Dendritic cell treated with granulocyte-macrophage colony-stimulating factor and Interleukin-4, amounts not matched to agents 40 ng/mL and 50 ng/mL, for 4 days (primary cell): ENCODE measurements at regions not wholly inside any gene's neighbourhood (a gene's known extent, or its start where the extent isn't known, plus 50 kb on each side); places are given as distances from the start of the nearest gene placed in this dataset.
"Not testable (repeated sequence)": the region's sequence is repeated elsewhere in the genome, so short reads cannot be mapped to it uniquely, and the experiment has no call there.

Source experiments
- H3K27ac Mint-ChIP-seq: one replicate; pipeline ENCODE4 v1.8.0; 2022; ENCODE audit warnings: mild to moderate bottlenecking, mixed read lengths
- H3K27me3 Mint-ChIP-seq: one replicate; pipeline ENCODE4 v1.8.0; 2022; ENCODE audit warnings: mild to moderate bottlenecking, mixed read lengths
- H3K36me3 Mint-ChIP-seq: one replicate; pipeline ENCODE4 v1.8.0; 2022; ENCODE audit warnings: low read depth, mixed read lengths
- H3K4me1 Mint-ChIP-seq: one replicate; pipeline ENCODE4 v1.8.0; 2022; ENCODE audit warnings: low read depth, mixed read lengths
- H3K4me3 Mint-ChIP-seq: one replicate; pipeline ENCODE4 v1.8.0; 2022; ENCODE audit warnings: mild to moderate bottlenecking, moderate library complexity, mixed read lengths
- H3K9me3 Mint-ChIP-seq: one replicate; pipeline ENCODE4 v1.8.0; 2022; ENCODE audit warnings: mixed read lengths
- intact Hi-C: fragments of 100-400 bp; cut with micrococcal nuclease; formaldehyde crosslinking; loops from one replicate; pipeline ENCODE4 v1.15.0; 2022

GRCh38 chr1:221541296-221541695 is 200.6 kb downstream of the DUSP10 start:
- H3K4me1 Mint-ChIP-seq = peaks cover 10% of the 10 kb centered on the region
- H3K27ac Mint-ChIP-seq = no peak overlapping the region
- intact Hi-C loops = loop anchor here (5.0 kb wide), 1 partner anchor 201 kb away; the partner anchor contains the start of gene DUSP10
- no peak overlapping the region for H3K4me3 Mint-ChIP-seq
- H3K36me3 Mint-ChIP-seq = no peaks in the 10 kb centered on the region
- peaks cover 3% of the 10 kb centered on the region for H3K27me3 Mint-ChIP-seq
- H3K9me3 Mint-ChIP-seq = no peaks in the 10 kb centered on the region

- Mint-ChIP-seq H3K36me3 (no peaks in the 10 kb centered on the region), H3K27ac (no peak overlapping the region), H3K9me3 (peaks cover 10% of the 10 kb centered on the region), H3K4me1 (peaks cover 7% of the 10 kb centered on the region), H3K27me3 (peaks cover under 1% of the 10 kb centered on the region), H3K4me3 (no peak overlapping the region)
- intact Hi-C loops = loop anchor here (2.0 to 5.0 kb wide), 2 partner anchors 199 to 629 kb away; partner anchors contain the start of gene DUSP10
Measured at GRCh38 chr1:221543529-221544120, 198.3 kb downstream of the DUSP10 start.

GRCh38 chr1:221548942-221549341 is 192.9 kb downstream of the DUSP10 start:
- intact Hi-C loops = no loop called here
- H3K9me3 Mint-ChIP-seq = peaks cover 10% of the 10 kb centered on the region
- no peak overlapping the region for H3K4me3 Mint-ChIP-seq
- H3K36me3 Mint-ChIP-seq = no peaks in the 10 kb centered on the region
- no peaks in the 10 kb centered on the region for H3K27me3 Mint-ChIP-seq
- H3K27ac Mint-ChIP-seq = no peak overlapping the region
- peaks cover 7% of the 10 kb centered on the region for H3K4me1 Mint-ChIP-seq

GRCh38 chr1:221549815-221550214 is 192.1 kb downstream of the DUSP10 start:
- Mint-ChIP-seq H3K9me3 (peaks cover 10% of the 10 kb centered on the region), H3K4me1 (peaks cover 7% of the 10 kb centered on the region), H3K36me3 (no peaks in the 10 kb centered on the region), H3K4me3 (no peak overlapping the region), H3K27ac (no peak overlapping the region), H3K27me3 (no peaks in the 10 kb centered on the region)
- intact Hi-C loops = no loop called here

GRCh38 chr1:221552792-221553191 is 189.1 kb downstream of the DUSP10 start:
- H3K27ac Mint-ChIP-seq, H3K4me1 Mint-ChIP-seq, intact Hi-C loops, H3K4me3 Mint-ChIP-seq, H3K27me3 Mint-ChIP-seq, H3K36me3 Mint-ChIP-seq, H3K9me3 Mint-ChIP-seq: not testable (repeated sequence)

- intact Hi-C loops = no loop called here
- Mint-ChIP-seq H3K27me3 (no peaks in the 10 kb centered on the region), H3K9me3 (no peaks in the 10 kb centered on the region), H3K4me3 (no peak overlapping the region), H3K4me1 (peaks cover 15% of the 10 kb centered on the region), H3K27ac (no peak overlapping the region), H3K36me3 (no peaks in the 10 kb centered on the region)
Measured at GRCh38 chr1:221555689-221556433, 186.0 kb downstream of the DUSP10 start.

GRCh38 chr1:221556435-221556834 is 185.5 kb downstream of the DUSP10 start:
- Mint-ChIP-seq H3K9me3 (no peaks in the 10 kb centered on the region), H3K4me1 (peaks cover 15% of the 10 kb centered on the region), H3K27me3 (no peaks in the 10 kb centered on the region), H3K4me3 (no peak overlapping the region), H3K36me3 (no peaks in the 10 kb centered on the region), H3K27ac (no peak overlapping the region)
- intact Hi-C loops = no loop called here

GRCh38 chr1:221557013-221557412 is 184.9 kb downstream of the DUSP10 start:
- Mint-ChIP-seq H3K4me1 (peaks cover 15% of the 10 kb centered on the region), H3K36me3 (no peaks in the 10 kb centered on the region), H3K27me3 (no peaks in the 10 kb centered on the region), H3K4me3 (no peak overlapping the region), H3K9me3 (no peaks in the 10 kb centered on the region), H3K27ac (no peak overlapping the region)
- intact Hi-C loops = no loop called here

- peaks cover 9% of the 10 kb centered on the region for H3K4me1 Mint-ChIP-seq
- H3K27me3 Mint-ChIP-seq = no peaks in the 10 kb centered on the region
- intact Hi-C loops = no loop called here
- no peak overlapping the region for H3K4me3 Mint-ChIP-seq
- no peak overlapping the region for H3K27ac Mint-ChIP-seq
- H3K9me3 Mint-ChIP-seq = no peaks in the 10 kb centered on the region
- H3K36me3 Mint-ChIP-seq = no peaks in the 10 kb centered on the region
Measured at GRCh38 chr1:221558396-221558795, 183.5 kb downstream of the DUSP10 start.

GRCh38 chr1:221559911-221560310 is 182.0 kb downstream of the DUSP10 start:
- no peaks in the 10 kb centered on the region for H3K27me3 Mint-ChIP-seq
- no peak overlapping the region for H3K27ac Mint-ChIP-seq
- intact Hi-C loops = no loop called here
- peaks cover 8% of the 10 kb centered on the region for H3K4me1 Mint-ChIP-seq
- H3K9me3 Mint-ChIP-seq = no peaks in the 10 kb centered on the region
- no peak overlapping the region for H3K4me3 Mint-ChIP-seq
- H3K36me3 Mint-ChIP-seq = no peaks in the 10 kb centered on the region

GRCh38 chr1:221562542-221563475 is 179.1 kb downstream of the DUSP10 start:
- Mint-ChIP-seq H3K27me3 (no peaks in the 10 kb centered on the region), H3K4me3 (no peak overlapping the region), H3K9me3 (no peaks in the 10 kb centered on the region), H3K36me3 (no peaks in the 10 kb centered on the region), H3K4me1 (peaks cover 12% of the 10 kb centered on the region), H3K27ac (no peak overlapping the region)
- intact Hi-C loops = no loop called here

- H3K27me3 Mint-ChIP-seq = no peaks in the 10 kb centered on the region
- H3K4me3 Mint-ChIP-seq = no peak overlapping the region
- H3K4me1 Mint-ChIP-seq = peaks cover 17% of the 10 kb centered on the region
- intact Hi-C loops = no loop called here
- no peak overlapping the region for H3K27ac Mint-ChIP-seq
- no peaks in the 10 kb centered on the region for H3K9me3 Mint-ChIP-seq
- no peaks in the 10 kb centered on the region for H3K36me3 Mint-ChIP-seq
Measured at GRCh38 chr1:221563476-221563921, 178.4 kb downstream of the DUSP10 start.

- no peak overlapping the region for H3K27ac Mint-ChIP-seq
- peaks cover 13% of the 10 kb centered on the region for H3K4me1 Mint-ChIP-seq
- no peaks in the 10 kb centered on the region for H3K9me3 Mint-ChIP-seq
- no peaks in the 10 kb centered on the region for H3K27me3 Mint-ChIP-seq
- no peak overlapping the region for H3K4me3 Mint-ChIP-seq
- H3K36me3 Mint-ChIP-seq = no peaks in the 10 kb centered on the region
- intact Hi-C loops = no loop called here
Measured at GRCh38 chr1:221564891-221565290, 177.0 kb downstream of the DUSP10 start.

GRCh38 chr1:221565711-221566110 is 176.2 kb downstream of the DUSP10 start:
- no peaks in the 10 kb centered on the region for H3K9me3 Mint-ChIP-seq
- H3K4me1 Mint-ChIP-seq = peaks cover 9% of the 10 kb centered on the region
- no peaks in the 10 kb centered on the region for H3K36me3 Mint-ChIP-seq
- no peak overlapping the region for H3K27ac Mint-ChIP-seq
- intact Hi-C loops = no loop called here
- H3K27me3 Mint-ChIP-seq = no peaks in the 10 kb centered on the region
- no peak overlapping the region for H3K4me3 Mint-ChIP-seq
